Adrenal gland (tissue), 9 donors: ENCODE measurements at regions not wholly inside any gene's neighbourhood (a gene's known extent, or its start where the extent isn't known, plus 50 kb on each side); places are given as distances from the start of the nearest gene placed in this dataset.

Experiments
- DNase-seq, 7 donors: peaks; one replicate each; pipeline ENCODE4 v3.0.0-alpha.2; 2019 to 2020
- H3K27ac ChIP-seq, 5 donors: fragments of 200-600 bp; sonication (generic) in 4 of 5; 1 replicate in 3 of 5; 2 replicates in 2 of 5; pipeline versions ENCODE4 v1.5.1 to v1.8.0; 2016 to 2020; ENCODE audit warnings: mild to moderate bottlenecking in 1 of 5
- H3K27me3 ChIP-seq: fragments of 200-600 bp; 2 replicates; pipeline ENCODE4 v1.8.0; 2021
- H3K36me3 ChIP-seq, 2 donors: fragments of 200-600 bp; replicated peaks in 1 of 2; 1 replicate in 1 of 2; 2 replicates in 1 of 2; pipeline versions ENCODE4 v1.5.1 to v1.8.0; 2018 to 2022
- H3K4me1 ChIP-seq, 2 donors: fragments of 200-600 bp; replicated peaks in 1 of 2; 1 replicate in 1 of 2; 2 replicates in 1 of 2; pipeline versions ENCODE4 v1.5.1 to v1.8.0; 2018 to 2021
- H3K4me3 ChIP-seq, 4 donors: fragments of 200-600 bp; sonication (generic) in 3 of 4; one replicate each; pipeline ENCODE4 v1.5.1; 2016 to 2018
- H3K9me3 ChIP-seq, 3 donors: fragments of 200-600 bp; sonication (generic) in 1 of 3; replicated peaks in 1 of 3; 1 replicate in 2 of 3; 2 replicates in 1 of 3; pipeline versions ENCODE4 v1.5.1 to v1.8.0; 2016 to 2021
- CTCF ChIP-seq, 6 experiments: fragments of 450-650 bp in 4 of 6; fragments of 200-600 bp in 2 of 6; sonication (generic) in 1 of 6; IDR thresholded peaks; 1 replicate in 5 of 6; 2 replicates in 1 of 6; pipeline versions ENCODE4 v1.5.1 to v1.8.0; 2016 to 2021; ENCODE audit warnings: antibody characterized with exemption in 6 of 6, mild to moderate bottlenecking in 2 of 6, moderate library complexity in 1 of 6
- POLR2A ChIP-seq, 2 donors: fragments of 450-650 bp; IDR thresholded peaks; one replicate each; pipeline ENCODE4 v1.6.1; 2017; ENCODE audit warnings: antibody characterized with exemption in 2 of 2, mild to moderate bottlenecking in 2 of 2, moderate library complexity in 1 of 2
- WGBS, 4 donors: extraction: QIAGEN DNeasy Blood & Tissue Kit in 2 of 4; methylation state at CpG; one replicate each; pipeline versions ENCODE4 v1.1.5 to v1.1.7; 2013 to 2017; 5-methylcytosine and 5-hydroxymethylcytosine counted together
- intact Hi-C, 2 donors: fragments of 100-400 bp; cut with DNase I; formaldehyde crosslinking; loops; one replicate each; pipeline versions ENCODE4 v1.14.1 to v1.15.0; 2022 to 2023
- donor health status: healthy with polysubstance abuse.
- donor health status: Bipolar disorder and iron deficiency.
- donor health status: DM: yes; HTN: yes; CAD: no.
- donor health status: DM: no; HTN: no; CAD: no.
- donor health status: DM: no; HTN: no; CAD: no.

GRCh38 chrX:39911278-39911897 is 186.4 kb downstream of the BCOR start:
- no peaks in the 10 kb centered on the region for H3K9me3 ChIP-seq
- no peak for DNase-seq
- TF ChIP-seq POLR2A (IDR thresholded peaks at IDR 0.05) (no peak), CTCF (IDR thresholded peaks at IDR 0.05) (no peak)
- H3K27ac ChIP-seq, result no peak overlapping the region
- intact Hi-C loops, result no loop called here
- peaks cover 0 to 5% of the 10 kb centered on the region in 2 donors for H3K4me1 ChIP-seq
- H3K36me3 ChIP-seq, result no peaks in the 10 kb centered on the region
- peaks cover 20% of the 10 kb centered on the region for H3K27me3 ChIP-seq
- WGBS, 4 donors, result 75 to 84% (median 79%) methylated on average over 2 to 14 of the region's 14 CpGs
- H3K4me3 ChIP-seq, result no peak overlapping the region

- intact Hi-C loops, result no loop called here
- H3K9me3 ChIP-seq, result no peaks in the 10 kb centered on the region
Observed at GRCh38 chrX:39912126-39912525, 185.6 kb downstream of the BCOR start.

GRCh38 chrX:39915081-39915480 is 182.7 kb downstream of the BCOR start:
- no peak for DNase-seq
- TF ChIP-seq POLR2A (IDR thresholded peaks at IDR 0.05) (no peak), CTCF (IDR thresholded peaks at IDR 0.05) (no peak)

More at GRCh38 chrX:39912126-39912525, 185.6 kb downstream of the BCOR start:
- Histone ChIP-seq H3K4me1 (peaks cover 0 to 5% of the 10 kb centered on the region in 2 donors), H3K27me3 (peaks cover 12% of the 10 kb centered on the region), H3K36me3 (no peaks in the 10 kb centered on the region), H3K4me3 (no peak overlapping the region), H3K27ac (no peak overlapping the region)
- WGBS, 4 donors, result 76 to 87% (median 82%) methylated on average over 5 to 7 of the region's 7 CpGs; no CpG with 5 or more reads in 1 of the 4 donors
- TF ChIP-seq CTCF (IDR thresholded peaks at IDR 0.05), result no peak
- no peak for TF ChIP-seq POLR2A (IDR thresholded peaks at IDR 0.05)
- DNase-seq, result no peak

GRCh38 chrX:39915596-39915995 is 182.2 kb downstream of the BCOR start:
- Histone ChIP-seq H3K27ac (no peak overlapping the region), H3K4me1 (no peaks in the 10 kb centered on the region), H3K9me3 (no peaks in the 10 kb centered on the region), H3K27me3 (peaks cover 8% of the 10 kb centered on the region), H3K4me3 (no peak overlapping the region), H3K36me3 (no peaks in the 10 kb centered on the region)
- intact Hi-C loops, result no loop called here
- no peak for DNase-seq
- WGBS, 4 donors, result 89 to 100% (median 95%) methylated on average over 7 to 12 of the region's 12 CpGs
- no peak for TF ChIP-seq CTCF (IDR thresholded peaks at IDR 0.05)

More at GRCh38 chrX:39915081-39915480, 182.7 kb downstream of the BCOR start:
- no peaks in the 10 kb centered on the region for H3K9me3 ChIP-seq
- H3K4me3 ChIP-seq, result no peak overlapping the region
- H3K36me3 ChIP-seq, result no peaks in the 10 kb centered on the region
- peaks cover 10% of the 10 kb centered on the region for H3K27me3 ChIP-seq
- intact Hi-C loops, result no loop called here
- H3K4me1 ChIP-seq, result no peaks in the 10 kb centered on the region
- no peak overlapping the region for H3K27ac ChIP-seq
- WGBS, 4 donors, result 88 to 100% (median 97%) methylated on average over 2 to 3 of the region's 3 CpGs; no CpG with 5 or more reads in 1 of the 4 donors
